CD14-positive monocyte (primary cell): ENCODE measurements at regions not wholly inside any gene's neighbourhood (a gene's known extent, or its start where the extent isn't known, plus 50 kb on each side); places are given as distances from the start of the nearest gene placed in this dataset.

Experiments
- DNase-seq, 3 donors: peaks; one replicate each; pipeline ENCODE4 v3.0.0-alpha.2; 2011 to 2022
- H2AFZ ChIP-seq: 2 replicates; pipeline ENCODE4 v1.6.0; 2012; ENCODE audit warnings: mild to moderate bottlenecking, low read depth, low read length, inconsistent platforms; ENCODE audit not compliant: insufficient read depth, poor library complexity, severe bottlenecking
- H3K27ac ChIP-seq, 2 donors: 1 replicate in 1 of 2; 2 replicates in 1 of 2; pipeline ENCODE4 v1.5.1; 2012 to 2013; ENCODE audit warnings: low read length in 2 of 2, control low read depth in 1 of 2, inconsistent platforms in 1 of 2, low read depth in 1 of 2, mild to moderate bottlenecking in 1 of 2
- H3K27me3 ChIP-seq, 2 donors: one replicate each; pipeline versions ENCODE4 v1.6.0 to v1.6.1; 2011 to 2013; ENCODE audit warnings: low read length in 2 of 2; ENCODE audit not compliant: control insufficient read depth in 2 of 2, insufficient read depth in 2 of 2
- H3K36me3 ChIP-seq, 2 donors: replicated peaks in 1 of 2; 1 replicate in 1 of 2; 2 replicates in 1 of 2; pipeline versions ENCODE4 v1.5.1 to v1.6.1; 2012 to 2013; ENCODE audit warnings: low read length in 2 of 2, control low read depth in 1 of 2, inconsistent platforms in 1 of 2, mild to moderate bottlenecking in 1 of 2; ENCODE audit not compliant: insufficient read depth in 2 of 2, control insufficient read depth in 1 of 2
- H3K4me1 ChIP-seq, 2 donors: 1 replicate in 1 of 2; 2 replicates in 1 of 2; pipeline versions ENCODE4 v1.5.1 to v1.6.1; 2012 to 2013; ENCODE audit warnings: low read length in 2 of 2, control low read depth in 1 of 2, inconsistent platforms in 1 of 2, mild to moderate bottlenecking in 1 of 2, moderate library complexity in 1 of 2; ENCODE audit not compliant: insufficient read depth in 2 of 2, control insufficient read depth in 1 of 2
- H3K4me2 ChIP-seq: replicated peaks from 2 replicates; pipeline ENCODE3; 2012; ENCODE audit warnings: low read length, moderate library complexity, mild to moderate bottlenecking; ENCODE audit not compliant: poor library complexity, severe bottlenecking; ENCODE audit errors: extremely low read depth
- H3K4me3 ChIP-seq, 3 experiments: fragments of 200-600 bp in 1 of 3; sonication (generic) in 1 of 3; replicated peaks in 1 of 3; 1 replicate in 2 of 3; 2 replicates in 1 of 3; pipeline ENCODE4 v1.5.1; 2011 to 2013; ENCODE audit warnings: low read length in 3 of 3, mild to moderate bottlenecking in 3 of 3, control low read depth in 2 of 3, low read depth in 2 of 3, inconsistent platforms in 1 of 3, moderate library complexity in 1 of 3
- H3K79me2 ChIP-seq: 2 replicates; pipeline ENCODE4 v1.6.0; 2012; ENCODE audit warnings: mild to moderate bottlenecking, control low read depth, inconsistent platforms, low read length, moderate library complexity; ENCODE audit not compliant: insufficient read depth
- H3K9ac ChIP-seq: 2 replicates; pipeline ENCODE4 v1.6.0; 2017; ENCODE audit warnings: low read length, mild to moderate bottlenecking; ENCODE audit not compliant: insufficient read depth, poor library complexity, severe bottlenecking
- H3K9me3 ChIP-seq, 2 donors: replicated peaks in 1 of 2; 1 replicate in 1 of 2; 2 replicates in 1 of 2; pipeline versions ENCODE4 v1.5.1 to v1.6.1; 2012 to 2013; ENCODE audit warnings: low read length in 2 of 2, control low read depth in 1 of 2; ENCODE audit not compliant: control insufficient read depth in 1 of 2, insufficient read depth in 1 of 2
- H4K20me1 ChIP-seq: 2 replicates; pipeline ENCODE4 v1.6.0; 2012; ENCODE audit warnings: mild to moderate bottlenecking, low read length, control low read depth, moderate library complexity; ENCODE audit not compliant: insufficient read depth
- H3K27ac Mint-ChIP-seq, 7 donors: one replicate each; pipeline ENCODE4 v1.8.0; 2020; ENCODE audit warnings: mild to moderate bottlenecking in 7 of 7, mixed read lengths in 7 of 7, moderate library complexity in 6 of 7, inconsistent platforms in 2 of 7
- H3K27me3 Mint-ChIP-seq, 3 donors: one replicate each; pipeline ENCODE4 v1.8.0; 2021 to 2022; ENCODE audit warnings: low read depth in 3 of 3, mild to moderate bottlenecking in 3 of 3, mixed read lengths in 3 of 3, moderate library complexity in 3 of 3, inconsistent platforms in 1 of 3
- H3K36me3 Mint-ChIP-seq, 2 donors: one replicate each; pipeline ENCODE4 v1.8.0; 2020; ENCODE audit warnings: mixed read lengths in 2 of 2, inconsistent platforms in 1 of 2, mild to moderate bottlenecking in 1 of 2
- H3K4me1 Mint-ChIP-seq: one replicate; pipeline ENCODE4 v1.8.0; 2020; ENCODE audit warnings: mild to moderate bottlenecking, mixed read lengths
- H3K4me3 Mint-ChIP-seq, 2 donors: one replicate each; pipeline ENCODE4 v1.8.0; 2020; ENCODE audit warnings: mild to moderate bottlenecking in 2 of 2, mixed read lengths in 2 of 2, moderate library complexity in 1 of 2
- H3K9me3 Mint-ChIP-seq, 7 donors: one replicate each; pipeline ENCODE4 v1.8.0; 2020 to 2022; ENCODE audit warnings: mixed read lengths in 7 of 7, mild to moderate bottlenecking in 6 of 7, moderate library complexity in 6 of 7, inconsistent platforms in 2 of 7
- WGBS: methylation state at CpG from one replicate; pipeline ENCODE4 v1.1.5; 2013; ENCODE audit warnings: missing lambda C conversion rate; ENCODE audit not compliant: insufficient coverage; 5-methylcytosine and 5-hydroxymethylcytosine counted together
- intact Hi-C, 2 donors: fragments of 100-400 bp; cut with micrococcal nuclease; formaldehyde crosslinking; loops; one replicate each; pipeline versions ENCODE4 v1.15.0 to v1.15.1; 2023
- TF ChIP-seq, protein P1 (sequence below): fragments of 200-600 bp; IDR thresholded peaks from one replicate; pipeline ENCODE4 v1.8.0; 2022; ENCODE audit warnings: antibody characterized with exemption, mild to moderate bottlenecking

DNA sequence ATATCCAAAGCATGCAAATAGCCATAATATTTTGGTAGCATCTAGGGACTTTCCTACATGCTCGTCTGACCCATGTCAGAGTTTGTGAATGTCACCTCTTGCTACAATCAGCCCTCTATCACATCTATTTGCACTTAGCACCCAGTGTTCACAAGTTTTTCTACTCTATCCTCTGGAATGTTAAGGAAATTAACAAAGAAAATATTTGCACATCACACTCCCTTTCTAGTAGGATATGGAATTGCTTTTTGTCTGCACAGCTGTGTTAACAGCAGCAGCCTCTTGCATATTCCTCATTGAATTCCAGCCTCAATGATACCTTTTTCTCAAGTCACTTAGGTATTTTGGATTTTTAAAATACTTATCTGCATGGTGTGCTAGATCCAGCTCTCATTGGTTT, 403.1 kb upstream of the SEMA3C start:
- Histone ChIP-seq H3K36me3 (no peaks in the 10 kb centered on the region), H3K9me3 (no peaks in the 10 kb centered on the region), H3K27ac (no peak overlapping the region), H3K27me3 (no peaks in the 10 kb centered on the region), H3K79me2 (no peaks in the 10 kb centered on the region), H3K4me2 (no peak overlapping the region), H3K4me3 (no peak overlapping the region), H2AFZ (no peak overlapping the region), H4K20me1 (no peaks in the 10 kb centered on the region), H3K4me1 (no peaks in the 10 kb centered on the region), H3K9ac (no peak overlapping the region)
- Mint-ChIP-seq H3K4me3 (no peak overlapping the region), H3K4me1 (no peaks in the 10 kb centered on the region), H3K9me3 (peaks cover 0 to 2% (median 0%) of the 10 kb centered on the region in 7 donors), H3K27me3 (no peaks in the 10 kb centered on the region), H3K27ac (no peak overlapping the region), H3K36me3 (no peaks in the 10 kb centered on the region)
- WGBS, result no CpG with 5 or more reads among the region's 1 CpG
- DNase-seq, result no peak
- TF ChIP-seq, protein P1, sequence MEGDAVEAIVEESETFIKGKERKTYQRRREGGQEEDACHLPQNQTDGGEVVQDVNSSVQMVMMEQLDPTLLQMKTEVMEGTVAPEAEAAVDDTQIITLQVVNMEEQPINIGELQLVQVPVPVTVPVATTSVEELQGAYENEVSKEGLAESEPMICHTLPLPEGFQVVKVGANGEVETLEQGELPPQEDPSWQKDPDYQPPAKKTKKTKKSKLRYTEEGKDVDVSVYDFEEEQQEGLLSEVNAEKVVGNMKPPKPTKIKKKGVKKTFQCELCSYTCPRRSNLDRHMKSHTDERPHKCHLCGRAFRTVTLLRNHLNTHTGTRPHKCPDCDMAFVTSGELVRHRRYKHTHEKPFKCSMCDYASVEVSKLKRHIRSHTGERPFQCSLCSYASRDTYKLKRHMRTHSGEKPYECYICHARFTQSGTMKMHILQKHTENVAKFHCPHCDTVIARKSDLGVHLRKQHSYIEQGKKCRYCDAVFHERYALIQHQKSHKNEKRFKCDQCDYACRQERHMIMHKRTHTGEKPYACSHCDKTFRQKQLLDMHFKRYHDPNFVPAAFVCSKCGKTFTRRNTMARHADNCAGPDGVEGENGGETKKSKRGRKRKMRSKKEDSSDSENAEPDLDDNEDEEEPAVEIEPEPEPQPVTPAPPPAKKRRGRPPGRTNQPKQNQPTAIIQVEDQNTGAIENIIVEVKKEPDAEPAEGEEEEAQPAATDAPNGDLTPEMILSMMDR, result no peak
- intact Hi-C loops, result no loop called here

DNA sequence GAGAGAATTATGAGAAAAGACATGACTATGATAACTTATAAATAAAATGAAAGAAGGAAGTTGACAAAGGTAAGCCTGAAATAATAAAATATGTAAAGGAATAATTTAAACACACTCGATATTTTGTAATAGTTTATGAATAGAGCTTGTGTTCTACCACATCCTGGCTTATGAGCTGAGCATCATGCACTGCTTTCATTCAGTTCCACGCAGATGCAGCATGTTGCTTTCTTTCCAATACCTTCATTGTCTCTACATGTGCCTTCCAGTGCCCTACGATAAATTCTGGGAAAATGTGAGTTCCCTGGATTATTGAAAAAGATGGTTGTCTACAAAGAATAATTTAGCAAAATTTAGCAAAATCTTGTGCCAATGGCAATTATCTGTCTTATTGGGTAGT, 398.9 kb upstream of the SEMA3C start:
- no peaks in the 10 kb centered on the region for H3K9me3 ChIP-seq
- H3K27me3 Mint-ChIP-seq, result no peaks in the 10 kb centered on the region
- DNase-seq, result no peak
- no peak overlapping the region for H3K27ac ChIP-seq
- no peaks in the 10 kb centered on the region for H3K79me2 ChIP-seq
- no peaks in the 10 kb centered on the region for H4K20me1 ChIP-seq
- no peak overlapping the region for H2AFZ ChIP-seq
- H3K4me3 ChIP-seq, result no peak overlapping the region
- H3K9ac ChIP-seq, result no peak overlapping the region
- peaks cover 0 to 2% (median 0%) of the 10 kb centered on the region in 7 donors for H3K9me3 Mint-ChIP-seq
- H3K36me3 ChIP-seq, result no peaks in the 10 kb centered on the region
- H3K4me2 ChIP-seq, result no peak overlapping the region
- H3K4me1 ChIP-seq, result no peaks in the 10 kb centered on the region
- no peaks in the 10 kb centered on the region for H3K36me3 Mint-ChIP-seq
- H3K4me3 Mint-ChIP-seq, result no peak overlapping the region
- no peaks in the 10 kb centered on the region for H3K27me3 ChIP-seq
- intact Hi-C loops, result no loop called here
- no peaks in the 10 kb centered on the region for H3K4me1 Mint-ChIP-seq
- TF ChIP-seq, protein P1, result no peak
- WGBS, result no CpG with 5 or more reads among the region's 3 CpGs
- H3K27ac Mint-ChIP-seq, result no peak overlapping the region
